ENCODE measurements at regions not wholly inside any gene's neighbourhood (a gene's known extent, or its start where the extent isn't known, plus 50 kb on each side); places are given as distances from the start of the nearest gene placed in this dataset.
A peak's percentile ranks its signal among the peaks of the same experiment; 100 is the strongest.

DNA sequence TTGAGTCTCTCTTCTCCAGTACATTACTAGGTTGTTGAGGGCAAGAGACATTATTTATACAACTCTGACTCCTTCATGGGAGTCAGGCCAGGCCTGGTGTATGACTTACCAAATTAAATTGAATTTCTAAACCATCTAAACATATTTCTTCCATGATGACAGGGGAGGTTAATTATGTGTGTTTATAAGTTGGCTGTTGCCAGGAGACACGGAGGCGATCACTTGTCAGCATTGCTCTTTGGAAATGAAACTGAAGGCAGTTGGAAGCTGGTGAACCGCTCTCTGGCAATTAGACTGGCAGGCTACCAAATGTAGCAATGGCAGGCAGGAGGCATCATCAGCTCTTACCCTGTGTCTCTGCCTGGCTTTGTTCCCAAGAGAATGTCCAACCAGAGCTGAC is 241.4 kb downstream of the KCNS3 start:
- no peak for DNase-seq
- intact Hi-C loops (cut with DNase I) = no loop called here
- TF ChIP-seq, protein P1, sequence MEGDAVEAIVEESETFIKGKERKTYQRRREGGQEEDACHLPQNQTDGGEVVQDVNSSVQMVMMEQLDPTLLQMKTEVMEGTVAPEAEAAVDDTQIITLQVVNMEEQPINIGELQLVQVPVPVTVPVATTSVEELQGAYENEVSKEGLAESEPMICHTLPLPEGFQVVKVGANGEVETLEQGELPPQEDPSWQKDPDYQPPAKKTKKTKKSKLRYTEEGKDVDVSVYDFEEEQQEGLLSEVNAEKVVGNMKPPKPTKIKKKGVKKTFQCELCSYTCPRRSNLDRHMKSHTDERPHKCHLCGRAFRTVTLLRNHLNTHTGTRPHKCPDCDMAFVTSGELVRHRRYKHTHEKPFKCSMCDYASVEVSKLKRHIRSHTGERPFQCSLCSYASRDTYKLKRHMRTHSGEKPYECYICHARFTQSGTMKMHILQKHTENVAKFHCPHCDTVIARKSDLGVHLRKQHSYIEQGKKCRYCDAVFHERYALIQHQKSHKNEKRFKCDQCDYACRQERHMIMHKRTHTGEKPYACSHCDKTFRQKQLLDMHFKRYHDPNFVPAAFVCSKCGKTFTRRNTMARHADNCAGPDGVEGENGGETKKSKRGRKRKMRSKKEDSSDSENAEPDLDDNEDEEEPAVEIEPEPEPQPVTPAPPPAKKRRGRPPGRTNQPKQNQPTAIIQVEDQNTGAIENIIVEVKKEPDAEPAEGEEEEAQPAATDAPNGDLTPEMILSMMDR (IDR thresholded peaks at IDR 0.05) = no peak
- no peak for TF ChIP-seq POLR2A (IDR thresholded peaks at IDR 0.05)
- Histone ChIP-seq H3K27me3 (no peaks in the 10 kb centered on the region), H3K9me3 (no peaks in the 10 kb centered on the region), H3K36me3 (no peaks in the 10 kb centered on the region), H3K4me3 (replicated peaks in 1 of 3) (no peak overlapping the region), H3K4me1 (no peaks in the 10 kb centered on the region), H3K27ac (no peak overlapping the region)
- 49 to 81% methylated on average over 3 of the region's 3 CpGs for WGBS, 2 donors

DNA sequence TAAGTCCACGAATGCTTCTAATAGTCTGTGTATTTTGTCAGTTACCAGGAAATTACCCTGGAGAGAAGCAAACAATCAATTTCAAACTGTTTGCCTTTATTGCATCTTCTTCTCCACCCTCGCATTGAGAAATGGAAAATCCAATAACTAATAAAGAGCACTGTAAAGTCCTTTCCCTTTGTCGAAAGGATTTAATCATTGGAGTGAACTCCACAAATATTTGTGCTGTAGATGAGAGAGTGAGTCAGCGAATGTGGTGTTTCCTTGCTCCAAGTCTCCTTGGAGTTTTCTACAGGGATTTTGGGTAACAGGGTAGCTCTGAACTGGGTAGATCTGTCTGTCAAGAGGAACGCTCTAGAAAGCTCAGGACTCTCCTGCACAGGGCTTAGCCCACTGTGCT is 240.2 kb downstream of the KCNS3 start:
- 85 to 91% methylated on average over 5 of the region's 5 CpGs for WGBS, 2 donors
- DNase-seq = no peak
- no peaks in the 10 kb centered on the region for H3K9me3 ChIP-seq
- intact Hi-C loops (cut with DNase I) = no loop called here
- no peak overlapping the region for H3K4me3 ChIP-seq (replicated peaks in 1 of 3)
- no peaks in the 10 kb centered on the region for H3K27me3 ChIP-seq
- no peak overlapping the region for H3K27ac ChIP-seq
- TF ChIP-seq, protein P1 (IDR thresholded peaks at IDR 0.05) = no peak
- TF ChIP-seq POLR2A (IDR thresholded peaks at IDR 0.05) = no peak
- H3K4me1 ChIP-seq = no peaks in the 10 kb centered on the region
- H3K36me3 ChIP-seq = no peaks in the 10 kb centered on the region

DNA sequence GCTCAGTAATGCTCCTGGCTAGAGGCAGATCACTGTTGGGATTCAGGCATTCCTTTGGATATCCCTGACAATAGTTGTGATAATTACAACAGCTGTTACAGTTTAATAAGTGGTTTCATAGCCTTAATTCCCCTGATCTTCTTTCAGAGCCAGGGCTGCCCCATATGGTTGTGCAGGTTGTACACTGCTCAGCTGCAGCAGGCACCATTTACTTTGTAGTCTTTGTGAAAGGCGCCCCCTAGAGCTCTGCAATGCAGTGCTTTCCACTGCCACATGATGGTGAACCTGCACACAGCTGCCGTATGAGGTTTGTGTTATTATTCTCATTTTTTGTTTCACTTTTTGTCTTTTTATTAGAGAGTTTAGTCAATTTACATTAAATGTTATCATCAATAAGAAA is 239.1 kb downstream of the KCNS3 start:
- Histone ChIP-seq H3K9me3 (no peaks in the 10 kb centered on the region), H3K27me3 (no peaks in the 10 kb centered on the region), H3K36me3 (no peaks in the 10 kb centered on the region), H3K27ac (no peak overlapping the region), H3K4me1 (no peaks in the 10 kb centered on the region), H3K4me3 (replicated peaks in 1 of 3) (no peak overlapping the region)
- no peak for TF ChIP-seq POLR2A (IDR thresholded peaks at IDR 0.05)
- TF ChIP-seq, protein P1 (IDR thresholded peaks at IDR 0.05) = peak in 2 of 6 experiments; percentile 22 to 25
- WGBS, 2 donors = 49 to 53% methylated on average over 2 of the region's 2 CpGs
- intact Hi-C loops (cut with DNase I) = no loop called here
- DNase-seq = peak in 1 of 2 donors; percentile 13

DNA sequence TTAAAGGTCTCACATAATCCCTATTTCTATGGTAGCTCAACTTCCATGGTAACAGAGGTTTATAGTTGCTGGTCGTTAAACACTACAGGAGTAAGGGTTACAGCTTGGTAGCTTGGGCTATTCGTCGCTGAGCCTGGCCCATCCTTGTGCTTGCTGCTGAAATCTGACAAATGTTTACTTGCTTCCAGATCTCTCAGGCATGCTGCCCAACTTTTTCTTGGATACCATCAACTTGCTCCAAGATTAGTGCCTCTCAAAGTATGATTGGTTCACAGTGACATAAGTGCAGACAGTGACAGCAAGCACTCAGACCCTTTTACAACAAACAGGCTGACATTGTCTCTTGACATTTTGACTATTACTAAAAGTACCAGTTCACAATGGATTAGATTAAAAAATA is 231.8 kb downstream of the KCNS3 start:
- no peak for TF ChIP-seq POLR2A (IDR thresholded peaks at IDR 0.05)
- TF ChIP-seq, protein P1 (IDR thresholded peaks at IDR 0.05) = no peak
- intact Hi-C loops (cut with DNase I) = no loop called here
- Histone ChIP-seq H3K4me1 (no peaks in the 10 kb centered on the region), H3K4me3 (replicated peaks in 1 of 3) (no peak overlapping the region), H3K9me3 (no peaks in the 10 kb centered on the region), H3K27me3 (no peaks in the 10 kb centered on the region), H3K27ac (no peak overlapping the region), H3K36me3 (no peaks in the 10 kb centered on the region)
- 57 to 83% methylated on average over 3 of the region's 3 CpGs for WGBS, 2 donors
- DNase-seq = no peak

DNA sequence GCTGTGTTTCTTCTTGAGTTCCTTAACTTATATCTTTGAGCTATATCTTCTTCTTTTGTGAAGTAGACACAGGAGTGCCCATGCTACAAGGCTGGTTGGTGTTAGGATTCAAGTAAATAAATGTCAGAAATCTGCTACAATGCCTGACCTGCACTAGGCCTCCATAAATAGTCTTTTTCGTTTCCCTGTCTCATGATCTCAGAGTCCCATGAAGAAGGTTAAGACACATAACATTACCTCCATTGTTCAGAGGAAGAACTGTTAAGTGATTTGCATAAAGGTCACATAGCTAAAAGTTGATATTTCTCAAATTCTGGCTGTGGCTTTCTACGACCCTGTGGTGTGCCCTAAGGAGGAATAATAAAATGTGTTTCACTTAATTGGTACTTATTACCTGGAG is 228.4 kb downstream of the KCNS3 start:
- TF ChIP-seq POLR2A (IDR thresholded peaks at IDR 0.05) = no peak
- TF ChIP-seq, protein P1 (IDR thresholded peaks at IDR 0.05) = no peak
- Histone ChIP-seq H3K27ac (no peak overlapping the region), H3K27me3 (no peaks in the 10 kb centered on the region), H3K4me3 (replicated peaks in 1 of 3) (no peak overlapping the region), H3K4me1 (no peaks in the 10 kb centered on the region), H3K36me3 (no peaks in the 10 kb centered on the region), H3K9me3 (no peaks in the 10 kb centered on the region)
- WGBS, 2 donors = 77 to 86% methylated on average over 2 of the region's 2 CpGs
- intact Hi-C loops (cut with DNase I) = no loop called here
- DNase-seq = no peak
